Osteocyte (in vitro differentiated cells): ENCODE measurements at regions not wholly inside any gene's neighbourhood (a gene's known extent, or its start where the extent isn't known, plus 50 kb on each side); places are given as distances from the start of the nearest gene placed in this dataset.

Experiments
- DNase-seq: peaks from one replicate; pipeline ENCODE4 v3.0.0; 2021; ENCODE audit warnings: mixed read lengths; ENCODE audit not compliant: unreplicated experiment; ENCODE audit errors: extremely low spot score
- H3K27ac Mint-ChIP-seq: one replicate; pipeline ENCODE4 v1.8.0; 2021; ENCODE audit warnings: mild to moderate bottlenecking, mixed read lengths; ENCODE audit not compliant: unreplicated experiment
- H3K27me3 Mint-ChIP-seq: one replicate; pipeline ENCODE4 v1.8.0; 2021; ENCODE audit warnings: mixed read lengths; ENCODE audit not compliant: unreplicated experiment
- H3K36me3 Mint-ChIP-seq: one replicate; pipeline ENCODE4 v1.8.0; 2021; ENCODE audit warnings: mixed read lengths; ENCODE audit not compliant: unreplicated experiment
- H3K4me1 Mint-ChIP-seq: one replicate; pipeline ENCODE4 v1.8.0; 2021; ENCODE audit warnings: mixed read lengths; ENCODE audit not compliant: unreplicated experiment
- H3K4me3 Mint-ChIP-seq: one replicate; pipeline ENCODE4 v1.8.0; 2021; ENCODE audit warnings: mild to moderate bottlenecking, moderate library complexity, mixed read lengths; ENCODE audit not compliant: unreplicated experiment
- H3K9me3 Mint-ChIP-seq: one replicate; pipeline ENCODE4 v1.8.0; 2021; ENCODE audit warnings: mixed read lengths; ENCODE audit not compliant: unreplicated experiment
- CTCF ChIP-seq: fragments of 200-600 bp; sonication (generic); IDR thresholded peaks from 2 replicates; pipeline ENCODE4 v1.5.0; 2021; ENCODE audit warnings: antibody characterized with exemption, mild to moderate bottlenecking, moderate library complexity

- no peaks in the 10 kb centered on the region for H3K9me3 Mint-ChIP-seq
- no peaks in the 10 kb centered on the region for H3K27me3 Mint-ChIP-seq
- H3K36me3 Mint-ChIP-seq = no peaks in the 10 kb centered on the region
- DNase-seq = no peak
- H3K27ac Mint-ChIP-seq = no peak overlapping the region
- TF ChIP-seq CTCF = no peak
- no peak overlapping the region for H3K4me3 Mint-ChIP-seq
- H3K4me1 Mint-ChIP-seq = no peaks in the 10 kb centered on the region
Observed at GRCh38 chr7:13197501-13197900, 510.1 kb downstream of the ARL4A start.

- DNase-seq = no peak
- Mint-ChIP-seq H3K27me3 (no peaks in the 10 kb centered on the region), H3K27ac (no peak overlapping the region), H3K4me1 (no peaks in the 10 kb centered on the region), H3K4me3 (no peak overlapping the region), H3K9me3 (no peaks in the 10 kb centered on the region), H3K36me3 (no peaks in the 10 kb centered on the region)
- no peak for TF ChIP-seq CTCF
Observed at GRCh38 chr7:13198036-13198435, 510.6 kb downstream of the ARL4A start.

- H3K27me3 Mint-ChIP-seq = no peaks in the 10 kb centered on the region
- DNase-seq = no peak
Observed at GRCh38 chr7:13198727-13199126, 511.3 kb downstream of the ARL4A start.

GRCh38 chr7:13201628-13202027 is 514.2 kb downstream of the ARL4A start:
- no peaks in the 10 kb centered on the region for H3K27me3 Mint-ChIP-seq

More at GRCh38 chr7:13198727-13199126, 511.3 kb downstream of the ARL4A start:
- Mint-ChIP-seq H3K9me3 (no peaks in the 10 kb centered on the region), H3K27ac (no peak overlapping the region), H3K4me3 (no peak overlapping the region), H3K4me1 (no peaks in the 10 kb centered on the region), H3K36me3 (no peaks in the 10 kb centered on the region)
- no peak for TF ChIP-seq CTCF

GRCh38 chr7:13217768-13218167 is 530.3 kb downstream of the ARL4A start:
- no peak for TF ChIP-seq CTCF
- no peak for DNase-seq
- no peaks in the 10 kb centered on the region for H3K36me3 Mint-ChIP-seq
- H3K27me3 Mint-ChIP-seq = no peaks in the 10 kb centered on the region
- peaks cover 22% of the 10 kb centered on the region for H3K4me1 Mint-ChIP-seq
- H3K27ac Mint-ChIP-seq = no peak overlapping the region
- no peak overlapping the region for H3K4me3 Mint-ChIP-seq
- H3K9me3 Mint-ChIP-seq = no peaks in the 10 kb centered on the region

More at GRCh38 chr7:13201628-13202027, 514.2 kb downstream of the ARL4A start:
- Mint-ChIP-seq H3K27ac (no peak overlapping the region), H3K9me3 (peaks cover 13% of the 10 kb centered on the region), H3K4me1 (no peaks in the 10 kb centered on the region), H3K36me3 (no peaks in the 10 kb centered on the region), H3K4me3 (no peak overlapping the region)
- TF ChIP-seq CTCF = no peak
- DNase-seq = no peak
